Glutamatergic neuron (in vitro differentiated cells): ENCODE measurements at regions not wholly inside any gene's neighbourhood (a gene's known extent, or its start where the extent isn't known, plus 50 kb on each side); places are given as distances from the start of the nearest gene placed in this dataset.

ENCODE experiments used
- DNase-seq: peaks from one replicate; pipeline ENCODE4 v3.0.0; 2022
- H3K27ac Mint-ChIP-seq: one replicate; pipeline ENCODE4 v1.8.0; 2020; ENCODE audit warnings: mild to moderate bottlenecking, mixed read lengths, inconsistent platforms; ENCODE audit not compliant: unreplicated experiment
- H3K27me3 Mint-ChIP-seq: one replicate; pipeline ENCODE4 v1.8.0; 2020; ENCODE audit warnings: mild to moderate bottlenecking, moderate library complexity, mixed read lengths, inconsistent platforms; ENCODE audit not compliant: unreplicated experiment
- H3K36me3 Mint-ChIP-seq: one replicate; pipeline ENCODE4 v1.8.0; 2020; ENCODE audit warnings: mild to moderate bottlenecking, mixed read lengths, inconsistent platforms; ENCODE audit not compliant: unreplicated experiment
- H3K4me1 Mint-ChIP-seq: one replicate; pipeline ENCODE4 v1.8.0; 2020; ENCODE audit warnings: mild to moderate bottlenecking, low read depth, mixed read lengths, inconsistent platforms; ENCODE audit not compliant: unreplicated experiment
- H3K4me3 Mint-ChIP-seq: one replicate; pipeline ENCODE4 v1.8.0; 2020; ENCODE audit warnings: mild to moderate bottlenecking, mixed read lengths, inconsistent platforms; ENCODE audit not compliant: unreplicated experiment
- H3K9me3 Mint-ChIP-seq: one replicate; pipeline ENCODE4 v1.8.0; 2020; ENCODE audit warnings: mild to moderate bottlenecking, moderate library complexity, mixed read lengths, inconsistent platforms; ENCODE audit not compliant: unreplicated experiment
- CTCF ChIP-seq: fragments of 200-600 bp; sonication (generic); IDR thresholded peaks from one replicate; pipeline ENCODE4 v1.5.0; 2021; ENCODE audit not compliant: partially characterized antibody, unreplicated experiment

GRCh38 chr1:191368891-191369654 lies 789.2 kb upstream of the RGS18 start:
- Mint-ChIP-seq H3K4me3 (peak overlapping the region; percentile 57), H3K27ac (peak overlapping the region; percentile 94), H3K4me1 (peaks cover 14% of the 10 kb centered on the region), H3K27me3 (no peaks in the 10 kb centered on the region), H3K9me3 (peaks cover 7% of the 10 kb centered on the region), H3K36me3 (no peaks in the 10 kb centered on the region)
- DNase-seq, result no peak
- no peak for TF ChIP-seq CTCF

GRCh38 chr1:191371626-191372025 lies 786.6 kb upstream of the RGS18 start:
- Mint-ChIP-seq H3K36me3 (no peaks in the 10 kb centered on the region), H3K4me3 (no peak overlapping the region), H3K9me3 (peaks cover 7% of the 10 kb centered on the region), H3K27me3 (no peaks in the 10 kb centered on the region), H3K4me1 (peaks cover 14% of the 10 kb centered on the region), H3K27ac (no peak overlapping the region)
- TF ChIP-seq CTCF, result no peak
- no peak for DNase-seq

GRCh38 chr1:191388283-191388682 lies 770.0 kb upstream of the RGS18 start:
- no peak for TF ChIP-seq CTCF
- no peak overlapping the region for H3K4me3 Mint-ChIP-seq
- no peaks in the 10 kb centered on the region for H3K27me3 Mint-ChIP-seq
- peaks cover 9% of the 10 kb centered on the region for H3K36me3 Mint-ChIP-seq
- H3K9me3 Mint-ChIP-seq, result peaks cover 3% of the 10 kb centered on the region
- H3K4me1 Mint-ChIP-seq, result no peaks in the 10 kb centered on the region
- DNase-seq, result no peak
- no peak overlapping the region for H3K27ac Mint-ChIP-seq

- H3K27ac Mint-ChIP-seq, result no peak overlapping the region
- no peaks in the 10 kb centered on the region for H3K9me3 Mint-ChIP-seq
- no peaks in the 10 kb centered on the region for H3K27me3 Mint-ChIP-seq
Observed at GRCh38 chr1:191396622-191397021, 761.6 kb upstream of the RGS18 start.

More at GRCh38 chr1:191396622-191397021, 761.6 kb upstream of the RGS18 start:
- DNase-seq, result no peak
- H3K4me3 Mint-ChIP-seq, result no peak overlapping the region
- no peak for TF ChIP-seq CTCF
- H3K4me1 Mint-ChIP-seq, result no peaks in the 10 kb centered on the region
- peaks cover 8% of the 10 kb centered on the region for H3K36me3 Mint-ChIP-seq
